AG04449 (cell line): ENCODE measurements at regions not wholly inside any gene's neighbourhood (a gene's known extent, or its start where the extent isn't known, plus 50 kb on each side); places are given as distances from the start of the nearest gene placed in this dataset.

Experiments used
- CTCF ChIA-PET: fragments of 350-600 bp; formaldehyde crosslinking; extraction: SDS; loops from one replicate; lab custom pipeline; 2021; ENCODE audit warnings: antibody characterized with exemption; lab: Yijun Ruan, JAX
- POLR2A ChIA-PET: fragments of 400-600, 350-600 bp; formaldehyde crosslinking; extraction: SDS; loops from one replicate; lab custom pipeline; 2020; ENCODE audit warnings: antibody characterized with exemption, inconsistent platforms; lab: Yijun Ruan, JAX
- DNase-seq: peaks from one replicate; pipeline ENCODE4 v3.0.0-alpha.2; 2010; ENCODE audit warnings: low read depth, low spot score
- H3K4me3 ChIP-seq: 2 replicates; pipeline ENCODE4 v1.5.1; 2011; ENCODE audit warnings: low read depth, mild to moderate bottlenecking, control low read depth, low read length
- TF ChIP-seq, protein P1 (sequence below): IDR thresholded peaks from one replicate; pipeline ENCODE4 v1.5.1; 2011; ENCODE audit warnings: mild to moderate bottlenecking, moderate library complexity, low read length, control low read depth, inconsistent platforms; ENCODE audit not compliant: insufficient read depth; ENCODE audit errors: missing control alignments

DNA sequence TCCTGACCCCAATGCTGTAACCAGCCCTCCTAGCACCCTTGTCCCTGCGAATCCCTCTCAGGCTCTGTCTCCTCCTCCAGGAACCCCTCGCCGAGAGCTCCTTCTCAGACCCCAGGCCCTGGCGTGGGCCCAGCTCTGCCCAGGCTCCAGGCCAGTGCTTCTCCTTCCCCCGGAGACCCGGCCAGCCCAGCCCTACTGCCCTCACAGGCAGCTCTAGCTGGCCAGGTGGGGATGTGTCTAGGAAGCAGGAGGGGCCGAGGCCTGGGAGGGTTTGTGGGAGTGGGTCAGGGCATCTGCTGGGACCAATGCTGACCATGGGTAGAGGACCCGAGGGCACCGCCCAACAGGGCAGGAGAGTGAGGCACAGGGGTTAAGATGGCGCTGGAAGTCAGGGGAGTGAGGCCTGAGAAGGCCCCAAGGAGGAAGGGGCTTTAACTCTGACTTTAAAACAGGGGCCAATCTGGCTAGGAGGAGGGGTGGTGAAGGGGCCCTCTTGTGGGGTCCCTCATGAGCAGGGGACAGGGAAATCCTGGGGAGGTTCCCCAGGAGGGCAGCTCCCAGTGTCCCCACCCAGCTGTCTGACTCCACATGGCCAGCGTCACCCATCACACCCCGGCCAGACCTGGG is 64.7 kb upstream of the NKX1-1 start:
- H3K4me3 ChIP-seq, result no peak overlapping the region
- POLR2A ChIA-PET, result no interaction called here
- CTCF ChIA-PET, result no interaction called here
- TF ChIP-seq, protein P1, sequence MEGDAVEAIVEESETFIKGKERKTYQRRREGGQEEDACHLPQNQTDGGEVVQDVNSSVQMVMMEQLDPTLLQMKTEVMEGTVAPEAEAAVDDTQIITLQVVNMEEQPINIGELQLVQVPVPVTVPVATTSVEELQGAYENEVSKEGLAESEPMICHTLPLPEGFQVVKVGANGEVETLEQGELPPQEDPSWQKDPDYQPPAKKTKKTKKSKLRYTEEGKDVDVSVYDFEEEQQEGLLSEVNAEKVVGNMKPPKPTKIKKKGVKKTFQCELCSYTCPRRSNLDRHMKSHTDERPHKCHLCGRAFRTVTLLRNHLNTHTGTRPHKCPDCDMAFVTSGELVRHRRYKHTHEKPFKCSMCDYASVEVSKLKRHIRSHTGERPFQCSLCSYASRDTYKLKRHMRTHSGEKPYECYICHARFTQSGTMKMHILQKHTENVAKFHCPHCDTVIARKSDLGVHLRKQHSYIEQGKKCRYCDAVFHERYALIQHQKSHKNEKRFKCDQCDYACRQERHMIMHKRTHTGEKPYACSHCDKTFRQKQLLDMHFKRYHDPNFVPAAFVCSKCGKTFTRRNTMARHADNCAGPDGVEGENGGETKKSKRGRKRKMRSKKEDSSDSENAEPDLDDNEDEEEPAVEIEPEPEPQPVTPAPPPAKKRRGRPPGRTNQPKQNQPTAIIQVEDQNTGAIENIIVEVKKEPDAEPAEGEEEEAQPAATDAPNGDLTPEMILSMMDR, result no peak
- no peak for DNase-seq

DNA sequence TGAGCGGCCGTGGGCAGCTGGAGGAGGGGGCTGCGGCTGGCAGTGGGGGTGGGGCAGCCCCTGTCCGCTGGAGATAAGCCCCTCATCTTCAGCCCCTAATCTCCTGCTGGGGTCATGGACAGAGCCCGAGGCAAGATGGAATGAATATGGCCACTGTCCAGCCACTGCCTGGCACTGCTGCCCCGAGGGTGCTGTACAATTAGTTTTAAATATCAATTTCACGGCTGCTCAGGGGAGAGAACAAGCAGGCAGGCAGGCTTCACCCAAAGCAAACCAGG is 64.1 kb upstream of the NKX1-1 start:
- CTCF ChIA-PET, result no interaction called here
- H3K4me3 ChIP-seq, result no peak overlapping the region
- no peak for DNase-seq
- TF ChIP-seq, protein P1, result no peak
- POLR2A ChIA-PET, result no interaction called here

DNA sequence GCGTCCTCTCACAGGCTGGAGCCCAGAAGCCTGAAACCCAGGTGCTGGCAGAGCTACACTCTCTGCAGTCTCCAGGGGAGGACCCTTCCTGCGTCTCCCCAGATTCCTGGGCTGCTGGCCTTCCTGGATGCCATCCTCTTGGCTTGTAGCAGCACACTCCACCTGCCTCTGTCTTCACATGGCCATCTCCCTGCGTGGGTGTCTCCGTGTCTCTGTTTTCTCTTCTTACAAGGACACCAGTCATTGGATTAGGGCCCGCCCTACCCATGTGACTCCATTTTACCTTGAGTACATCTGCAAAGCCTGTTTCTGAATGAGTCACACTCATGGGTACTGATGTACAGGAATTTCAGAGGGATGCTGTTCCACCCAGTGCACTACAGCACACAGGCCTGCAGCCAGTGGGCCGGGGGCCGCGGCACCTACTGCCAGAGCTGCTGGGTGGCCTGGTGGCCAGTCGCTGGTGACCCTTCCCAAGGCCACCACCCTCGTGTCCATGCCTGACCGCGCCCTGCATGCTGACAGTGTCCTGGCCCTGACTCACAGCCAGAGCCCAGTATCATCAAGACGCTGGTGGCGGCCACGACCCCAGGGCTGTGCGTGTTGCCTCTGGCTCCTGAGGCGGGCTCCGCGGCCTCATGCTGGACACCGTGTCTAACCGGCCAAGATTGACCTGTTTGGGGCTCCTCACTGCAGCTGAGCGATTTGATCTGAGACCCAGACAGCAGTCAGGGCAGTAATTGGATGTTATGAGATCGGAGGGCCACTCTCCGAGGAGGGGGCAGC is 63.6 kb upstream of the NKX1-1 start:
- TF ChIP-seq, protein P1, result no peak
- CTCF ChIA-PET, result no interaction called here
- H3K4me3 ChIP-seq, result no peak overlapping the region
- POLR2A ChIA-PET, result no interaction called here
- DNase-seq, result no peak

DNA sequence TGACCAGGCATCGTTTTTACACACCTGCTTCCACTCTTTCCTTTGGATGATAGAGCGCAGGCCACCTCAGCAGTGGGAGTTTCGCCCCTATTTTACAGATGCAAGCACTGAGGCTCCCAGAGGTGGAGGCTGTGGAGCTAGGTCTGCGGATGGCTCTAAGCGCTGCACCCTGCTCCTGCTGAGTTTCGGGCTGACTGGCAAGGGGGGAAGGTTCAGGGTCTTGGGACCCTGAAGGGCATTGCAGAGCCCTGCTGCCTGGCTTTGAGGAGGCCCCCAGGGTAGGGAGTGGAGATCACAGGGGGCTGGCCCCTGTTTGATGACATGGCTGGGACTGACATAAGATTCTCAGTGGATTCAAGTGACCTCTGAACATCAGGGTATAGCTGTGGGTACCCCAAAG is 62.8 kb upstream of the NKX1-1 start:
- ChIA-PET CTCF (no interaction called here), POLR2A (interaction anchor here (0.5 kb wide), 1 partner anchor 101 kb away, joined by 7 read pairs; no protein-coding TSS in a partner anchor)
- no peak for DNase-seq
- TF ChIP-seq, protein P1, result no peak
- no peak overlapping the region for H3K4me3 ChIP-seq

DNA sequence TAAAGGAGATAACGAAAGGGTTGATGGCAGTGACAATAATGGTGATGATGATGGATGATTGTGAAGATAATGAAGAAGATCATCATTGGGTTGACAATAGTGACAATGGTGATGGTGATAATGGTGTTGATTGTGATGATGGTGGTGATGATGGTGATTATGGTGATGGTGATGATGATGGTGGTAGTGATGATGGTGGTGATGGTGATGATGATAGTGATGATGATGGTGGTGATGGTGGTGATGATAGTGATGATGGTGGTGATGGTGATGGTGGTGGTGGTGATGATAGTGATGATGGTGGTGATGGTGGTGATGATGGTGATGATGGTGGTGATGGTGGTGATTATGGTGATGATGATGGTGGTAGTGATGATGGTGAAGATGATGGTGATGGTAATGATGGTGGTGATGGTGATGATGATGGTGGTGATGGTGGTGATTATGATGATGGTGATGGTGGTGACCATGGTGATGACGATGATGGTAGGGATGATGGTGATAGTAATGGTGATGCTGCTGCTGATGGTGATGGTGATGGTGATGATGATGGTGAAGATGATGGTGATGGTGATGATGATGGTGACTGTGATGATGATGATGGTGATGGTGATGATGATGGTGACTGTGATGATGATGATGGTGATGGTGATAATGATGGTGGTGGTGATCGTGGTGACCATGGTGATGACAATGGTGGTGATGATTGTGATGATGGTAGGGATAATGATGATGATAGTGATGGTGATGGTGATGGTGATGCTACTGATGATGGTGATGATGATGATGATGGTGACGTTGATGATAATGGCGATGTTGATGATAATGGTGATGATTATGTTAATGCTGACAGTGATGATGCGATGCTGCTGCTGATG is 61.6 kb upstream of the NKX1-1 start:
- ChIA-PET POLR2A (no interaction called here), CTCF (no interaction called here)
- H3K4me3 ChIP-seq, result no peak overlapping the region
- TF ChIP-seq, protein P1, result no peak
- DNase-seq, result no peak

DNA sequence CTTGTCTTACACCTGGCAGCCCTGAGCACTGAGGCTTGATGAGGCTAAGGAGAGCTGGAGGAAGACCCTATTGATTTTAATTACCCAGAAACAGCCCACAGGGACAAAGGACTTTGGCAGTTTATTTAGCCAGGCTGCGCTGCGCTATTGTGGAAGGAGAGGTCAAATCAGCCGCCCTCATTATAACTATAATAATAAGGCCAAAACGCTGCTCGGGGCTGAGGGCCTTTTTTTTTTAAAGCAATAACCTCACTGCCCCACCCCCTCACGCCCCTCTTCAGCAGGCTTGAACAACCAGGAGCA is 60.6 kb upstream of the NKX1-1 start:
- no peak for DNase-seq
- POLR2A ChIA-PET, result no interaction called here
- TF ChIP-seq, protein P1, result no peak
- CTCF ChIA-PET, result no interaction called here
- H3K4me3 ChIP-seq, result no peak overlapping the region
